Skeletal muscle tissue (tissue), 3 donors: ENCODE measurements at regions not wholly inside any gene's neighbourhood (a gene's known extent, or its start where the extent isn't known, plus 50 kb on each side); places are given as distances from the start of the nearest gene placed in this dataset.
"Not testable (repeated sequence)": the region's sequence is repeated elsewhere in the genome, so short reads cannot be mapped to it uniquely, and the experiment has no call there.

Experiments used
- H3K27ac ChIP-seq: one replicate; pipeline ENCODE4 v1.7.0; 2013; ENCODE audit warnings: mild to moderate bottlenecking, low read depth, low read length, inconsistent platforms
- H3K27me3 ChIP-seq, 3 donors: one replicate each; pipeline ENCODE4 v1.7.0; 2013; ENCODE audit warnings: low read length in 3 of 3; ENCODE audit not compliant: control insufficient read depth in 3 of 3, insufficient read depth in 3 of 3
- H3K36me3 ChIP-seq, 3 donors: one replicate each; pipeline ENCODE4 v1.7.0; 2013; ENCODE audit warnings: low read length in 3 of 3; ENCODE audit not compliant: control insufficient read depth in 3 of 3, insufficient read depth in 3 of 3
- H3K4me1 ChIP-seq, 3 donors: one replicate each; pipeline ENCODE4 v1.7.0; 2013; ENCODE audit warnings: low read length in 3 of 3, mild to moderate bottlenecking in 3 of 3; ENCODE audit not compliant: control insufficient read depth in 3 of 3, insufficient read depth in 3 of 3
- H3K4me3 ChIP-seq, 3 donors: one replicate each; pipeline ENCODE4 v1.7.0; 2013; ENCODE audit warnings: low read length in 3 of 3
- H3K9ac ChIP-seq, 3 donors: one replicate each; pipeline ENCODE4 v1.7.0; 2013; ENCODE audit warnings: low read length in 3 of 3, mild to moderate bottlenecking in 3 of 3, moderate library complexity in 2 of 3, low read depth in 1 of 3
- H3K9me3 ChIP-seq, 3 donors: one replicate each; pipeline ENCODE4 v1.7.0; 2013; ENCODE audit warnings: low read length in 3 of 3; ENCODE audit not compliant: control insufficient read depth in 3 of 3
- donor health status: Osteomylitis.

GRCh38 chr5:74536658-74537057, 103.9 kb downstream of the ENC1 start:
- H3K27ac ChIP-seq = no peak overlapping the region
- H3K27me3 ChIP-seq = no peaks in the 10 kb centered on the region
- H3K9me3 ChIP-seq = peaks cover 0 to 4% (median 0%) of the 10 kb centered on the region in 3 donors
- no peak overlapping the region for H3K4me3 ChIP-seq
- H3K36me3 ChIP-seq = no peaks in the 10 kb centered on the region
- no peak overlapping the region for H3K9ac ChIP-seq
- H3K4me1 ChIP-seq = peaks cover 0 to 11% (median 7%) of the 10 kb centered on the region in 3 donors

- no peak overlapping the region for H3K27ac ChIP-seq
- peaks cover 0 to 11% (median 7%) of the 10 kb centered on the region in 3 donors for H3K4me1 ChIP-seq
- no peaks in the 10 kb centered on the region for H3K36me3 ChIP-seq
- no peaks in the 10 kb centered on the region for H3K27me3 ChIP-seq
- H3K4me3 ChIP-seq = no peak overlapping the region
- H3K9me3 ChIP-seq = peaks cover 0 to 4% (median 0%) of the 10 kb centered on the region in 3 donors
- H3K9ac ChIP-seq = no peak overlapping the region
These were observed 104.6 kb downstream of the ENC1 start for GRCh38 chr5:74535926-74536325.

- H3K9ac ChIP-seq = no peak overlapping the region
- no peaks in the 10 kb centered on the region for H3K36me3 ChIP-seq
- H3K9me3 ChIP-seq = peaks cover 0 to 4% (median 0%) of the 10 kb centered on the region in 3 donors
- H3K4me3 ChIP-seq = no peak overlapping the region
- no peak overlapping the region for H3K27ac ChIP-seq
- H3K27me3 ChIP-seq = no peaks in the 10 kb centered on the region
- peaks cover 0 to 11% (median 5%) of the 10 kb centered on the region in 3 donors for H3K4me1 ChIP-seq
These were observed 106.0 kb downstream of the ENC1 start for GRCh38 chr5:74534397-74535129.

GRCh38 chr5:74530326-74531050, 110.0 kb downstream of the ENC1 start:
- H3K9me3 ChIP-seq = peaks cover 0 to 4% (median 0%) of the 10 kb centered on the region in 3 donors
- no peak overlapping the region for H3K4me3 ChIP-seq
- no peak overlapping the region for H3K27ac ChIP-seq
- H3K27me3 ChIP-seq = no peaks in the 10 kb centered on the region
- no peak overlapping the region for H3K9ac ChIP-seq
- no peaks in the 10 kb centered on the region for H3K4me1 ChIP-seq
- no peaks in the 10 kb centered on the region for H3K36me3 ChIP-seq

DNA sequence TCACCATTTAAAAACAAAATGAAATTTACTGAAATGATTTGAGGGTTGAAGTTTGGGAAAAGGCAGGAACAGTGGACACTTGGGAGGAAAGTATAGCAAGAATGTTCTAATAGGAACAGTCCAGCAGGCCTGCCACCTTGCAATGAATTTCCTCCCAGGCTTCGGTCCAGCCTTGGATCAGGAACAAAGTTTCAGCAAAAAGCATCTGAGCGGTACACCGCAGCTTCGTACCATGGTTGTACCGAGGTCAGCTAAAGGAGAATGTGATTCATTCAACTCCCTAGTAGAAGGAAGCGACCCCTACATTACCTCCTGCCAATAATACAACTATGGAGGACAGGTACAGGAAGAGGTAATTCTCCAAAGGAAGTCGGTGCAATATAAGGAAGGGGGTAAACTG, 111.4 kb downstream of the ENC1 start:
- Histone ChIP-seq H3K27ac (no peak overlapping the region), H3K4me3 (no peak overlapping the region), H3K27me3 (no peaks in the 10 kb centered on the region), H3K9ac (no peak overlapping the region), H3K4me1 (no peaks in the 10 kb centered on the region), H3K9me3 (no peaks in the 10 kb centered on the region), H3K36me3 (no peaks in the 10 kb centered on the region)

- Histone ChIP-seq H3K4me1 (no peaks in the 10 kb centered on the region), H3K27ac (no peak overlapping the region), H3K9me3 (no peaks in the 10 kb centered on the region), H3K4me3 (no peak overlapping the region), H3K27me3 (no peaks in the 10 kb centered on the region), H3K36me3 (no peaks in the 10 kb centered on the region), H3K9ac (no peak overlapping the region)
These were observed 114.4 kb downstream of the ENC1 start for GRCh38 chr5:74526111-74526510.

- not testable (repeated sequence) for H3K27me3 ChIP-seq, H3K4me3 ChIP-seq, H3K4me1 ChIP-seq, H3K27ac ChIP-seq, H3K9me3 ChIP-seq, H3K9ac ChIP-seq, H3K36me3 ChIP-seq
These were observed 115.8 kb downstream of the ENC1 start for GRCh38 chr5:74524767-74525166.

DNA sequence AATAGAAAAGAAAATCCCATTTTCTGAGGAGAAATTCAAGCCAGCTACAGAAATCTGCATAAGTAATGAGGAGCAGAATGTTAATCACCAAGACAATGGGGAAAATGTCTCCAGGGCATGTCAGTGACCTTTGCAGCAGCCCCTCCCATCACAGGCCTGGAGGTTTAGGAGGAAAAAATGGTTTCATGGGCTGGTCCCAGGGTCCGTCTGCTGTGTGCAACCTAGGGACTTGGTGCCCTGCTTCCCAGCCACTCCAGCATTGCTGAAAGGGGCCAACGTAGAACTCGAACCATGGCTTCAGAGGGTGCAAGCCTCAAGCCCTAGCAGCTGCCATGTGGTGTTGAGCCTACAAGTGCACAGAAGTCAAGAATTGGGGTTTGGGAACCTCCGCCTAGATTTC, 116.8 kb downstream of the ENC1 start:
- not testable (repeated sequence) for H3K27me3 ChIP-seq, H3K9me3 ChIP-seq, H3K27ac ChIP-seq, H3K36me3 ChIP-seq, H3K9ac ChIP-seq, H3K4me3 ChIP-seq, H3K4me1 ChIP-seq

GRCh38 chr5:74522838-74523237, 117.7 kb downstream of the ENC1 start:
- H3K9me3 ChIP-seq, H3K4me1 ChIP-seq, H3K27me3 ChIP-seq, H3K27ac ChIP-seq, H3K36me3 ChIP-seq, H3K9ac ChIP-seq, H3K4me3 ChIP-seq: not testable (repeated sequence)

GRCh38 chr5:74521401-74521800, 119.1 kb downstream of the ENC1 start:
- no peak overlapping the region for H3K27ac ChIP-seq
- no peaks in the 10 kb centered on the region for H3K36me3 ChIP-seq
- H3K4me3 ChIP-seq = no peak overlapping the region
- H3K27me3 ChIP-seq = no peaks in the 10 kb centered on the region
- H3K9me3 ChIP-seq = no peaks in the 10 kb centered on the region
- no peak overlapping the region for H3K9ac ChIP-seq
- no peaks in the 10 kb centered on the region for H3K4me1 ChIP-seq
